Neural cell (in vitro differentiated cells): ENCODE measurements at regions not wholly inside any gene's neighbourhood (a gene's known extent, or its start where the extent isn't known, plus 50 kb on each side); places are given as distances from the start of the nearest gene placed in this dataset.
"Not testable (repeated sequence)": the region's sequence is repeated elsewhere in the genome, so short reads cannot be mapped to it uniquely, and the experiment has no call there.

Experiments
- H2AFZ ChIP-seq: fragments of 200-600, 300-800 bp; sonication (generic), shearing (Covaris generic); 2 replicates; pipeline ENCODE4 v1.6.0; 2014; ENCODE audit warnings: low read depth, mild to moderate bottlenecking, antibody characterized with exemption, low read length, moderate library complexity
- H3F3A ChIP-seq: fragments of 200-600 bp; shearing (Covaris generic); 2 replicates; pipeline ENCODE4 v1.6.1; 2016; ENCODE audit warnings: mild to moderate bottlenecking, moderate library complexity, mixed read lengths, antibody characterized with exemption, low read length; ENCODE audit not compliant: insufficient read depth, poor library complexity, severe bottlenecking
- H3K27ac ChIP-seq: fragments of 200-600, 300-800 bp; sonication (generic), shearing (Covaris generic); 2 replicates; pipeline ENCODE4 v1.5.1; 2014; ENCODE audit warnings: mild to moderate bottlenecking, low read length, moderate library complexity
- H3K27me3 ChIP-seq: fragments of 300-800, 200-600 bp; sonication (generic), shearing (Covaris generic); 2 replicates; pipeline ENCODE4 v1.6.0; 2014; ENCODE audit warnings: mild to moderate bottlenecking, low read depth, low read length, moderate library complexity; ENCODE audit not compliant: insufficient read depth
- H3K36me3 ChIP-seq: fragments of 300-800, 200-600 bp; sonication (generic), shearing (Covaris generic); 2 replicates; pipeline ENCODE4 v1.5.1; 2014; ENCODE audit warnings: mild to moderate bottlenecking, antibody characterized with exemption, low read length, moderate library complexity; ENCODE audit not compliant: insufficient read depth
- H3K4me2 ChIP-seq: fragments of 300-800, 200-600 bp; sonication (generic), shearing (Covaris generic); 2 replicates; pipeline ENCODE4 v1.6.0; 2014; ENCODE audit warnings: mild to moderate bottlenecking, low read length
- H3K4me3 ChIP-seq: fragments of 300-800, 200-600 bp; sonication (generic), shearing (Covaris generic); 2 replicates; pipeline ENCODE4 v1.5.1; 2014; ENCODE audit warnings: mild to moderate bottlenecking, low read length, moderate library complexity
- H3K79me2 ChIP-seq: fragments of 200-600 bp; shearing (Covaris generic); replicated peaks from 2 replicates; pipeline ENCODE4 v1.6.0; 2014; ENCODE audit warnings: mild to moderate bottlenecking, low read length, moderate library complexity; ENCODE audit not compliant: insufficient read depth
- H3K9ac ChIP-seq: fragments of 300-800, 200-600 bp; sonication (generic), shearing (Covaris generic); 2 replicates; pipeline ENCODE4 v1.6.1; 2016; ENCODE audit warnings: mild to moderate bottlenecking, low read length, mixed read lengths
- H3K9me2 ChIP-seq: fragments of 200-600 bp; shearing (Covaris generic); 2 replicates; pipeline ENCODE4 v1.6.1; 2016; ENCODE audit warnings: mild to moderate bottlenecking, low read length, mixed read lengths; ENCODE audit not compliant: insufficient read depth
- H3K9me3 ChIP-seq: fragments of 200-600, 300-800 bp; sonication (generic), shearing (Covaris generic); 2 replicates; pipeline ENCODE4 v1.6.1; 2016; ENCODE audit warnings: mild to moderate bottlenecking, mixed run types, low read length, moderate library complexity, mixed read lengths
- H4K20me1 ChIP-seq: fragments of 200-600 bp; shearing (Covaris generic); 2 replicates; pipeline ENCODE4 v1.6.1; 2016; ENCODE audit warnings: mild to moderate bottlenecking, mixed run types; ENCODE audit not compliant: insufficient read depth
- EZH2 ChIP-seq: fragments of 200-600, 300-800 bp; shearing (Covaris generic), sonication (generic); IDR thresholded peaks from 2 replicates; pipeline ENCODE4 v1.6.1; 2014; ENCODE audit warnings: antibody characterized with exemption, low read length, borderline replicate concordance, mild to moderate bottlenecking; ENCODE audit not compliant: insufficient read depth, poor library complexity, severe bottlenecking
- MXI1 ChIP-seq: fragments of 450-650 bp; conservative IDR thresholded peaks from 2 replicates; pipeline ENCODE4 v1.6.1; 2014; ENCODE audit warnings: antibody characterized with exemption, mild to moderate bottlenecking; ENCODE audit not compliant: poor library complexity, severe bottlenecking
- POLR2AphosphoS5 ChIP-seq: IDR thresholded peaks from 2 replicates; pipeline ENCODE4 v1.6.1; 2012
- RAD21 ChIP-seq: fragments of 450-650 bp; conservative IDR thresholded peaks from 2 replicates; pipeline ENCODE4 v1.6.1; 2014; ENCODE audit warnings: antibody characterized with exemption, mild to moderate bottlenecking, moderate library complexity
- SMC3 ChIP-seq: fragments of 450-650 bp; conservative IDR thresholded peaks from 2 replicates; pipeline ENCODE4 v1.6.1; 2014; ENCODE audit warnings: antibody characterized with exemption, mild to moderate bottlenecking, moderate library complexity; ENCODE audit not compliant: poor library complexity
- TF ChIP-seq, protein P1 (sequence below): fragments of 450-650 bp; IDR thresholded peaks from 2 replicates; pipeline ENCODE4 v1.5.1; 2014; ENCODE audit warnings: antibody characterized with exemption, mild to moderate bottlenecking, moderate library complexity; ENCODE audit not compliant: poor library complexity, severe bottlenecking
- TF ChIP-seq, protein P2 (sequence below): IDR thresholded peaks from 2 replicates; pipeline ENCODE4 v1.6.1; 2012; ENCODE audit warnings: borderline replicate concordance

DNA sequence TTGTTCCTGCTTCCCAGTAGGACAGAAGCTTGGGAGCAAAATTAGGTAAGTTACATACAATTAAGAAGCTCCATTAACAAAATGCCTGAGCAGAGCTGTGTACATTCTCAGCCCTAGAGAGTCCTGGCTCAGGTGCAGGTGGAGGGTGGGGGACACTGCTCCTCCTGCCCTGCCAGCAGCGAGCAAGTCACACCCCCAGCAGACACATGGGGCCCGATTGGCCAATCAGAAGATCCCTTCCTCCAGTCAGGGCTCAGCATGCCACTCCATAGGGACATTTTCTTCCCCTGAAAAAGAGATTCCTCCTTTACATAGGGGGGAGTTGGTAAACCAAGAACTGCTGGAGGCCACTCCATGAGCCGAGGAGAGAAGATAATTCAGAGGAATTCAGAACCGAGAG is 62.1 kb downstream of the PLXNA1 start:
- H3K4me2 ChIP-seq, result no peak overlapping the region
- H3K36me3 ChIP-seq, result no peaks in the 10 kb centered on the region
- H3F3A ChIP-seq, result no peaks in the 10 kb centered on the region
- TF ChIP-seq MXI1, result no peak
- no peak for TF ChIP-seq POLR2AphosphoS5
- no peak for TF ChIP-seq RAD21
- TF ChIP-seq, protein P1, sequence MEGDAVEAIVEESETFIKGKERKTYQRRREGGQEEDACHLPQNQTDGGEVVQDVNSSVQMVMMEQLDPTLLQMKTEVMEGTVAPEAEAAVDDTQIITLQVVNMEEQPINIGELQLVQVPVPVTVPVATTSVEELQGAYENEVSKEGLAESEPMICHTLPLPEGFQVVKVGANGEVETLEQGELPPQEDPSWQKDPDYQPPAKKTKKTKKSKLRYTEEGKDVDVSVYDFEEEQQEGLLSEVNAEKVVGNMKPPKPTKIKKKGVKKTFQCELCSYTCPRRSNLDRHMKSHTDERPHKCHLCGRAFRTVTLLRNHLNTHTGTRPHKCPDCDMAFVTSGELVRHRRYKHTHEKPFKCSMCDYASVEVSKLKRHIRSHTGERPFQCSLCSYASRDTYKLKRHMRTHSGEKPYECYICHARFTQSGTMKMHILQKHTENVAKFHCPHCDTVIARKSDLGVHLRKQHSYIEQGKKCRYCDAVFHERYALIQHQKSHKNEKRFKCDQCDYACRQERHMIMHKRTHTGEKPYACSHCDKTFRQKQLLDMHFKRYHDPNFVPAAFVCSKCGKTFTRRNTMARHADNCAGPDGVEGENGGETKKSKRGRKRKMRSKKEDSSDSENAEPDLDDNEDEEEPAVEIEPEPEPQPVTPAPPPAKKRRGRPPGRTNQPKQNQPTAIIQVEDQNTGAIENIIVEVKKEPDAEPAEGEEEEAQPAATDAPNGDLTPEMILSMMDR, result no peak
- TF ChIP-seq, protein P2, sequence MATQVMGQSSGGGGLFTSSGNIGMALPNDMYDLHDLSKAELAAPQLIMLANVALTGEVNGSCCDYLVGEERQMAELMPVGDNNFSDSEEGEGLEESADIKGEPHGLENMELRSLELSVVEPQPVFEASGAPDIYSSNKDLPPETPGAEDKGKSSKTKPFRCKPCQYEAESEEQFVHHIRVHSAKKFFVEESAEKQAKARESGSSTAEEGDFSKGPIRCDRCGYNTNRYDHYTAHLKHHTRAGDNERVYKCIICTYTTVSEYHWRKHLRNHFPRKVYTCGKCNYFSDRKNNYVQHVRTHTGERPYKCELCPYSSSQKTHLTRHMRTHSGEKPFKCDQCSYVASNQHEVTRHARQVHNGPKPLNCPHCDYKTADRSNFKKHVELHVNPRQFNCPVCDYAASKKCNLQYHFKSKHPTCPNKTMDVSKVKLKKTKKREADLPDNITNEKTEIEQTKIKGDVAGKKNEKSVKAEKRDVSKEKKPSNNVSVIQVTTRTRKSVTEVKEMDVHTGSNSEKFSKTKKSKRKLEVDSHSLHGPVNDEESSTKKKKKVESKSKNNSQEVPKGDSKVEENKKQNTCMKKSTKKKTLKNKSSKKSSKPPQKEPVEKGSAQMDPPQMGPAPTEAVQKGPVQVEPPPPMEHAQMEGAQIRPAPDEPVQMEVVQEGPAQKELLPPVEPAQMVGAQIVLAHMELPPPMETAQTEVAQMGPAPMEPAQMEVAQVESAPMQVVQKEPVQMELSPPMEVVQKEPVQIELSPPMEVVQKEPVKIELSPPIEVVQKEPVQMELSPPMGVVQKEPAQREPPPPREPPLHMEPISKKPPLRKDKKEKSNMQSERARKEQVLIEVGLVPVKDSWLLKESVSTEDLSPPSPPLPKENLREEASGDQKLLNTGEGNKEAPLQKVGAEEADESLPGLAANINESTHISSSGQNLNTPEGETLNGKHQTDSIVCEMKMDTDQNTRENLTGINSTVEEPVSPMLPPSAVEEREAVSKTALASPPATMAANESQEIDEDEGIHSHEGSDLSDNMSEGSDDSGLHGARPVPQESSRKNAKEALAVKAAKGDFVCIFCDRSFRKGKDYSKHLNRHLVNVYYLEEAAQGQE, result no peak
- no peak for TF ChIP-seq EZH2
- no peak for TF ChIP-seq SMC3
- H3K79me2 ChIP-seq, result no peaks in the 10 kb centered on the region
- H3K9me3 ChIP-seq, result no peaks in the 10 kb centered on the region
- H3K4me3 ChIP-seq, result no peak overlapping the region
- H3K9ac ChIP-seq, result no peak overlapping the region
- no peaks in the 10 kb centered on the region for H3K27me3 ChIP-seq
- no peak overlapping the region for H3K27ac ChIP-seq
- no peaks in the 10 kb centered on the region for H3K9me2 ChIP-seq
- H2AFZ ChIP-seq, result no peak overlapping the region
- H4K20me1 ChIP-seq, result no peaks in the 10 kb centered on the region

DNA sequence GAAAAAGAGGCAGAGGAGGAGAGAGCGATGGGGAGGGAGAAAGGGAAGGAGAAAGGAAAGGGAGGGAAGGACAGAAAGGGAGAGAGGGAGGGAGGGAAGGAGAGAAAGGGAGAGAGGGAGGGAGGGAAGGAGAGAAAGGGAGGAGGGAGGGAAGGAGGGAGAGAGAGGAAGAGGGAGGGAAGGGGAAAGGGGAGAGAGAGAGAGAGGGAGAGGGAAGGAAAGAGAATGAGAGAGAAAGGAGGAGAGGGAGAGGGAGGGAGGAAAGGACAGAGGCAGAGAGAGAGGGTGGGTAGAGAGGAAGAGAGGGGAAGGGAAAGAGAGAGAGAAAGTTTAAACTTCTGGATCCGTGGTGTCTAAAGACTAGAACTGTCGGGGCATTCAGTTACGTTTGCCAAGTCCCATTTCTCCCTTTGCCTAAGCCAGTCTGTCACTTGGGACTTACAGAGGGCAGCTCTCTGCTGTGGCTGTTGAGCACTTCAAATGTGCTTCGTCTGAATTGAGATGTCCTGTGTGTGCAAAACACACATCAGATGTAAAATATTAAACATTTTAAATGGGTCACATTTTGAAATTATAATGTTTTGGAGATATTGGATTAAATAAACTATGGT is 62.6 kb downstream of the PLXNA1 start:
- no peak overlapping the region for H3K4me3 ChIP-seq
- no peaks in the 10 kb centered on the region for H4K20me1 ChIP-seq
- no peak overlapping the region for H2AFZ ChIP-seq
- no peaks in the 10 kb centered on the region for H3K9me2 ChIP-seq
- no peak overlapping the region for H3K9ac ChIP-seq
- H3F3A ChIP-seq, result no peaks in the 10 kb centered on the region
- no peaks in the 10 kb centered on the region for H3K79me2 ChIP-seq
- no peaks in the 10 kb centered on the region for H3K27me3 ChIP-seq
- no peak overlapping the region for H3K27ac ChIP-seq
- H3K4me2 ChIP-seq, result no peak overlapping the region
- no peak for TF ChIP-seq SMC3
- no peak for TF ChIP-seq POLR2AphosphoS5
- TF ChIP-seq, protein P2, result no peak
- H3K36me3 ChIP-seq, result no peaks in the 10 kb centered on the region
- no peaks in the 10 kb centered on the region for H3K9me3 ChIP-seq

DNA sequence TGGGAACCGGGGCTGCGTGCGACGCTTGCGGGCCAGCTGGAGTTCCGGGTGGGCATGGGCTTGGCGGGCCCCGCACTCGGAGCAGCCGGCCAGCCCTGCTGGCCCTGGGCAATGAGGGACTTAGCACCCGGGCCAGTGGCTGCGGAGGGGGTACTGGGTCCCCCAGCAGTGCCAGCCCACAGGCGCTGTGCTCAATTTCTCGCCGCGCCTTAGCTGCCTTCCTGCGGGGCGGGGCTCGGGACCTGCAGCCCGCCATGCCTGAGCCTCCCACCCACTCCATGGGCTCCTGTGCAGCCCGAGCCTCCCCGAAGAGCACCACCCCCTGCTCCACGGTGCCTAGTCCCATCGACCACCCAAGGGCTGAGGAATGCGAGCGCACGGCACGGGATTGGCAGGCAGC is 63.8 kb downstream of the PLXNA1 start:
- not testable (repeated sequence) for H3K4me3 ChIP-seq

More for the DNA sequence above, 63.8 kb downstream of the PLXNA1 start:
- not testable (repeated sequence) for H3F3A ChIP-seq, H3K9me3 ChIP-seq, H3K27ac ChIP-seq, H4K20me1 ChIP-seq, H3K27me3 ChIP-seq, H3K4me2 ChIP-seq, H3K36me3 ChIP-seq, H2AFZ ChIP-seq, H3K9ac ChIP-seq, H3K9me2 ChIP-seq, H3K79me2 ChIP-seq
